HG03280 (cell line): ENCODE measurements at regions not wholly inside any gene's neighbourhood (a gene's known extent, or its start where the extent isn't known, plus 50 kb on each side); places are given as distances from the start of the nearest gene placed in this dataset.

Experiments
- ATAC-seq: cut with Tn5 transposase; IDR thresholded peaks from one replicate; pipeline ENCODE4 v1.9.1; 2021; ENCODE audit warnings: mild to moderate bottlenecking, moderate library complexity; ENCODE audit not compliant: unreplicated experiment

DNA sequence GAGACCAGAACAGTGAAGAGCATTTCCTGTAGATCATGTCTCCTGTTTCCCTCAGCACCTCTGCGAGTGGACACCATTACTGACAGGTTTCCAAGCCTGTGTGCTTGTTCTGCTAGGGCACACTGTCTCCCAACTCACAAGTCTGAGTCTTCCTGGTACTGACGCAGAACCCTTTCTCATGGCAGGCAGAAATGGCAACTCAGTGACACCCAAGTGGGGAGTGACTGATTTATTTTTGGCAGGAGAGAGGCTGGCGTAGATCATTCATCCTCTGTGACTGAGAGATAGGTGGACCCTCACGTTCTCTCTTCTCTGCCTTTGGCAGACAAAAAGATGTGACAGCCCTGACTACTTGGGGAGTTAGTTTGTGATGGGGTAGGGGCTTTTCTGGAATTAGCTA, 183.4 kb downstream of the RFC3 start:
- ATAC-seq: no peak

GRCh38 chr13:34002141-34002540, 184.2 kb downstream of the RFC3 start:
- no peak for ATAC-seq

- ATAC-seq: no peak
Measured at GRCh38 chr13:34002924-34003323, 185.0 kb downstream of the RFC3 start.

DNA sequence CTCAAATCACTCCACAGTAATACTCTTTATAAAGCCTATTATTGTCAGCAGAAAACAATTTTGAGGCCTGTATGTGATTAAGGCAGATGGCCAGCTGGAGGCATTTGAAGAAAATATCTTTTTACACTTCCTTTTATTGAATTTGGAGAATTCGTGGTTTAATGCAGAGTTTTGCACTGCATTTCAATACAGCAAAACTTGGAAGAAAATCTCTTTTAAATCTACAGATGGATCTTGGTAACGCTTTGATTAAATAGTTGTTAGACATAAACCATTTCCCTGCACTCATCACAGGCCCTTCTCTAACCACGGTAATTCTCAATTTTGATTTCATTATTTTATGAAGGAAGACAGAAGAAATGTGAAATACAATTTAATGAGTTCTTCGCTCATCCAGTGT, 185.7 kb downstream of the RFC3 start:
- ATAC-seq: no peak

GRCh38 chr13:34004676-34005075, 186.7 kb downstream of the RFC3 start:
- no peak for ATAC-seq

GRCh38 chr13:34006011-34006410, 188.1 kb downstream of the RFC3 start:
- ATAC-seq: no peak

DNA sequence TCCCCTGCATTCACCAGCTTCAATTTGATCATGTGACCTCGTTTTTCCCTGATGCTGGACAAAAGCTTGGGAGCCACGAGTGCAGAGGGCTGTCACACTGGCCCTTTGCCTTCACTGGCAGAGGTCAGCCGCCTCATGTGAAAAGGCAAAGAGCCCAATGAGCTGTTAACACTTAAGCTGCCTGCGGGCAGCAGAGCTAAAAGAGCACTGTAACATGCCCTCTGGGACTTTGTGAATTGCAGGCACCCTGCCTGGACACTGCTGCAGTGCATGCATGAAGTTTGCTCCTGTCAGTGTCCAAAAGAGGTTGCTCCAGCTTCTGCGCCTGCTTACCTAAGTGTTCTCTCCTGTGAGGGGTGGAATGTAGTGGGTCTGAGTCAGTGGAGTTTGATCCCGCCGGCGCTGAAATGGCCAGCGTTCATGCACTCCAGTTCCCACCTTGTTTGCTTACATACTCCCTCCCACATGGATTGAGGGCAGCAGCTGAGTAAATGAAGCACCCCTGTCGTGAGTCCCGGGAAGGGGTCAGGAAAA, 193.7 kb downstream of the RFC3 start:
- no peak for ATAC-seq

DNA sequence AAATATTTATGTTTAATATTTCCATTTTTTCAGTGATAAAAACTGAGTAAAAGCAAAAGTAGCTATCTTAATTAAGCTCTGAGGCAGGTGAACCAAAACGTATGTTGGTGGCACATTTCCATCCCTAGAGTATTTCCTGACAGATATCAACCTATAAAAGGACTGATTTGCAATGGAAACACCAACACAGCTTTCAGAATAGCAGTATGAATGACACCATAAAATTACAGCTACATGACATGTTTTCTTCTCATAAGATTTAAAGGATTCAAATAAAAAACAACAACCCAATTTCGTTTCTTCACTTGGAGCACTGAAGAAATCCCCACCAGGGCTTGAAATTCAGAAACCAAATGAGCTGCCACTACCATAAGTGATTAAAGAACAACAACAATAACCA, 194.4 kb downstream of the RFC3 start:
- ATAC-seq: no peak

- ATAC-seq: no peak
Measured at GRCh38 chr13:34013061-34013460, 195.1 kb downstream of the RFC3 start.

- no peak for ATAC-seq
Measured at GRCh38 chr13:34017231-34017630, 199.3 kb downstream of the RFC3 start.

- no peak for ATAC-seq
Measured at GRCh38 chr13:34019870-34020269, 201.9 kb downstream of the RFC3 start.

DNA sequence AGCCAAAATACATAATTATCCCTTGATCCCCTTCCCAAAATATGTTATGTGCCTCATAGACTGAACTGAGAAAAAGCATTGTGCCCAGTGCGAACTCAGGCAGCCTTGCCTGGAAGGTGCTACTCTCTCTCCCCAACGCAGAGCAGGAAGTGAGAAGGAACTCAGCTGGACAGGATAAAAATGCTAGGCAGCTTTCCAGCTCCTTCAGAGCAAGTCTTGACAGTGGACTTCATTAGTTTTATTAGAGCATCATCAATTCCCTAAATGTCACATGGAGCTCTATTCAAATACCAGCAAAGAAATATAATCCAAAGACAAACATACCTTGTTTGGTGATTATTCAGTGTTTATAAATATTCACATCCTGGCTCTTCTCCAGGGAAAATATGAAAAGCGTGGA, 202.4 kb downstream of the RFC3 start:
- ATAC-seq: no peak

DNA sequence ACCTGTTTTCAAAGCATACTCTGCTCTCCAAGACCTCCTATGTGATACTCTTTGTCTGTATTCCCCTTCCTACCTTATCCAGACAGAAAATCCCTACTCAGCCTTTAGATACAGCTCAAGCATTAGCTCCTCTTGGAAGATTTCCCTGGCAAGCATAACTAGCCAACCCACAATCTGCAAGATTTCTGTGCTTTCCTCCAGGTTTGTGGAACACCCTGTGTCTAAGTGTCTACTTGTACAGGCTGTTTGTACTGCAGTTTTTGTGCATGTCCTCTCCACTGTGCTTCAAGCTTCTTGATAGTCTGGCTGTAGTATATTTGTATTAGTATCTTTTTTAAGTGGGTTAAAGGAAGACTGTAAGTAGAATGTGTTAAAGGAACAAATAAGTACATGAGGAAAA, 203.7 kb downstream of the RFC3 start:
- no peak for ATAC-seq

GRCh38 chr13:34025746-34026145, 207.8 kb downstream of the RFC3 start:
- no peak for ATAC-seq

GRCh38 chr13:34026308-34026707, 208.4 kb downstream of the RFC3 start:
- ATAC-seq: no peak

GRCh38 chr13:34028496-34029442, 210.8 kb downstream of the RFC3 start:
- no peak for ATAC-seq

DNA sequence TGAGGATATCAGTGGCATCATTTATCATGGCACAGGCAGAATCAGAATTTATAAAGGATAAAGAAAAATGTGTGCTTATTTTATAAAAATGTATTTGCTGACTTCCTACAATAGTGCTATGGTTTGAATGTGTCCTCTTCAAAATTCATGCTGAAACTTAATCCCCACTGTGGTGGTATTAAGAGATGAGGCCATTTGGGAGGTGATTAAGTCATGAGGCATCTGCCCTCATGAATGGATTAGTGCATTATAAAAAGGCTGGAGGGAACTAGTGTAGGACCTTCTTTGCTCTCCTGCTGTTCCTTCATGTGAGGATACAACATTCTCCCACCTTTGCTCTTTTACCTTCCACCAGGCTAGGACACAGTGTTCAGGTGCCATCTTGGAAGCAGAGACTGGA, 212.8 kb downstream of the RFC3 start:
- no peak for ATAC-seq

DNA sequence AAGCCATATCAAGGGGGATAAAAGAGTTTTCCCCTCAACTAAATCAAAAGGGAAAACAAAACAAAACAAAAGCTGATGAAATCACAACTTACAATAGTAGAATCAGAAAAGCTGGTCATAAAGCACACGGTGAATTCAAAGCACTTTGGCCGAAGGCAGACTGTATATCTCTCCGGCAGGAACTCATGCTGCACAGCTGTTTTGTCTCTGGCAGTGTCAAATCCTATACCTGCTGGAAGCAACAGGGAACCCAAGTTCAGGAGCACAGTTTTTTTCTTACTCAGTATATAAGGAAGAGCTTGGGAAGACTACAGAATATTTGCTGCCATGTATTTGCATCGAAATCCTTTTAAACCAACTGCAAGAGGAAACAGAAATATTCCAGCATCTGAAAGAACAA, 213.7 kb downstream of the RFC3 start:
- ATAC-seq: no peak

DNA sequence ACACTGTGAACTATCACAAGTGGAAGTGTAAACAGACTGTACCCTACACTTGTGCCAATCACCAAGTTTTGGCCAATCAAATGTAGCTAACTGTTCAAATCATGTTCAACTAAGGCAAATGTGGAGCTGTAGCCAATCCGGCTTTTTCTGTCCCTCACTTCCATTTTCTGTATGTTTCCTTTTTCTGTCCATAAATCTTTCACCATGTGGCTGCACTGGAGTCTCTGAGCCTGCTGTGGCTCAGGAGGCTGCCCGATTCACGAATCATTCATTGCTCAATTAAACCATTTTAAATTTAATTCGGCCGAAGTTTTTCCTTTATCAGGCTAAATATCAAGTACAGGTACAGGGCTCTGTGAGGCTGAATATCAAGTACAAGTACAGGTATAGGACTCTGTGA, 216.5 kb downstream of the RFC3 start:
- ATAC-seq: no peak

DNA sequence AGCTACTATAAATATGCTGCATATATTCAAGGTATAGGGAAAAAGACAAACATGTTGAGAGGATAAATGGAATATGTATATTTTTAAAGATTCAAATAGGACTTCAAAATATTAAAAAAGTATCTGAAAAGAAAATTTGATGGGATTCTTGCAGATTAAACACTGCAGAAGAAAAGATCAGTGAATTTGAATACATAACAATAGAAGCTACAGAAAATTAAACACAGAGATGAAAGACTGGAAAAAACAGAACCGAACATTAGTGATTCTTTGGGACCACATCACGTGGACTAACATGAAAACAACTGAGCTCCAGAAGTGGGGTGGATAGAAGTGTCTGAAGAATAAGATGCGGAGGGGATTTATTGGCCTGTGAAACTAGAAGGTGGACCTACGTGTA, 217.2 kb downstream of the RFC3 start:
- no peak for ATAC-seq

- ATAC-seq: no peak
Measured at GRCh38 chr13:34035676-34036325, 217.9 kb downstream of the RFC3 start.
